ENCODE measurements at regions not wholly inside any gene's neighbourhood (a gene's known extent, or its start where the extent isn't known, plus 50 kb on each side); places are given as distances from the start of the nearest gene placed in this dataset.

DNA sequence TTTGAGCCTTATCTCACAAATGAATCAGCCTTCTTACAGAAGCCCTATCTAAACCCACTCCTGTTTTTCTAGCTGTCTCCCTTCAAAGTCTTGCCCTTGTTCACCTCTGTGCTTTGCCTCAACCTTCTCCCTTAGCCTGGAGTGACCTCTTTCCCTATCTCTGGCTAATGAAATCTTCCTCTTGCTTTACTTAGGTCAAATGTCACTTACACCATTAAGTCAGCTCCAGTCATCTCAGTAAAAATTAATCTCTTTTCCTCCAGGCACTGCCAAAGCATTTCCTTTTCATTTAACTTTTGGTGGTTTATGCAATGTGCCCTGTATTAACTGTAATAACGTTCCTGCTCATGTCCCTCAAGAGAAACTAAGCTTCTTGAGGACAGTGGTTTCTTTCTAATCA lies 596.5 kb upstream of the MIR17HG start:
- no peak overlapping the region for H2BK5ac ChIP-seq (ENCODE audit: low read depth, low read length, poor library complexity, severe bottlenecking)
- dilution Hi-C loops (cut with HindIII; ENCODE audit: low sequenced_read_pairs, unreplicated experiment), result no loop called here
- no peak for ATAC-seq (ENCODE audit: low read depth)
- WGBS, 2 experiments (ENCODE audit: extremely low coverage in 2 of 2, insufficient read length in 1 of 2), result no CpG with 5 or more reads among the region's 1 CpG
- no peaks in the 10 kb centered on the region for H4K20me1 ChIP-seq (ENCODE audit: insufficient read depth, low read length)
- ChIA-PET POLR2A (ENCODE audit: unreplicated experiment) (no interaction called here), CTCF (no interaction called here)
- in situ Hi-C loops (cut with MboI; ENCODE audit: low sequenced_read_pairs), result no loop called here
- H2BK120ac ChIP-seq (ENCODE audit: low read depth, low read length), result no peak overlapping the region
- H3K27ac ChIP-seq (ENCODE audit: insufficient read depth, low read length), result no peak overlapping the region
- H3K23ac ChIP-seq (ENCODE audit: low read depth, low read length), result no peak overlapping the region
- H3K9ac ChIP-seq (ENCODE audit: low read depth, low read length), result no peak overlapping the region
- no peak overlapping the region for H4K8ac ChIP-seq (ENCODE audit: low read depth in 2 of 2, low read length in 2 of 2)
- H2AK5ac ChIP-seq (ENCODE audit: low read depth, low read length), result no peak overlapping the region
- no peaks in the 10 kb centered on the region for H3K36me3 ChIP-seq (ENCODE audit: control insufficient read depth, insufficient read depth, low read length)
- H2BK20ac ChIP-seq (ENCODE audit: low read depth, low read length), result no peak overlapping the region
- no peak overlapping the region for H4K5ac ChIP-seq (ENCODE audit: low read depth, low read length)
- no peak overlapping the region for H3K4me2 ChIP-seq (ENCODE audit: low read depth, low read length)
- intact Hi-C loops (cut with micrococcal nuclease), result no loop called here
- TF ChIP-seq MAZ (IDR thresholded peaks at IDR 0.05; ENCODE audit: borderline replicate concordance, low read depth, low read length) (no peak), RFX5 (IDR thresholded peaks at IDR 0.05; ENCODE audit: low read depth, low read length) (no peak), USF2 (IDR thresholded peaks at IDR 0.05; ENCODE audit: low read depth, low read length) (no peak), RCOR1 (IDR thresholded peaks at IDR 0.05; ENCODE audit: insufficient replicate concordance, low read length) (no peak), RAD21 (IDR thresholded peaks at IDR 0.05; ENCODE audit: low read length) (no peak), CTCF (conservative IDR thresholded peaks at IDR 0.05; ENCODE audit: low read depth, low read length) (no peak), CHD1 (IDR thresholded peaks at IDR 0.05; ENCODE audit: low read depth, low read length) (no peak), FOS (IDR thresholded peaks at IDR 0.05; ENCODE audit: low read depth, low read length) (no peak), BHLHE40 (IDR thresholded peaks at IDR 0.05; ENCODE audit: low read depth, low read length) (no peak), MXI1 (IDR thresholded peaks at IDR 0.05; ENCODE audit: borderline replicate concordance, low read depth, low read length) (no peak), NFE2L2 (IDR thresholded peaks at IDR 0.05; ENCODE audit: low read depth, low read length) (no peak), POLR2A (IDR thresholded peaks at IDR 0.05; ENCODE audit: low read depth, low read length) (no peak), SMC3 (IDR thresholded peaks at IDR 0.05; ENCODE audit: low read depth, low read length) (no peak), MAFK (IDR thresholded peaks at IDR 0.05; ENCODE audit: low read depth, low read length) (no peak), CEBPB (IDR thresholded peaks at IDR 0.05; ENCODE audit: low read depth, low read length) (no peak)
- TF ChIP-seq, protein P1, sequence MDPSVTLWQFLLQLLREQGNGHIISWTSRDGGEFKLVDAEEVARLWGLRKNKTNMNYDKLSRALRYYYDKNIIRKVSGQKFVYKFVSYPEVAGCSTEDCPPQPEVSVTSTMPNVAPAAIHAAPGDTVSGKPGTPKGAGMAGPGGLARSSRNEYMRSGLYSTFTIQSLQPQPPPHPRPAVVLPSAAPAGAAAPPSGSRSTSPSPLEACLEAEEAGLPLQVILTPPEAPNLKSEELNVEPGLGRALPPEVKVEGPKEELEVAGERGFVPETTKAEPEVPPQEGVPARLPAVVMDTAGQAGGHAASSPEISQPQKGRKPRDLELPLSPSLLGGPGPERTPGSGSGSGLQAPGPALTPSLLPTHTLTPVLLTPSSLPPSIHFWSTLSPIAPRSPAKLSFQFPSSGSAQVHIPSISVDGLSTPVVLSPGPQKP (IDR thresholded peaks at IDR 0.05; ENCODE audit: borderline replicate concordance, low read depth, low read length), result no peak
- no peak overlapping the region for H3K4ac ChIP-seq (ENCODE audit: low read depth, low read length)
- no peaks in the 10 kb centered on the region for H3K27me3 ChIP-seq (ENCODE audit: control insufficient read depth, insufficient read depth, low read length)
- H2BK15ac ChIP-seq (ENCODE audit: low read depth, low read length), result no peak overlapping the region
- peaks cover 2% of the 10 kb centered on the region; the same call in 1 of the 2 replicates for H3K9me3 ChIP-seq (ENCODE audit: control insufficient read depth, insufficient read depth, low read length)
- no peak overlapping the region for H2AK9ac ChIP-seq (replicated peaks; ENCODE audit: low read depth, low read length, poor library complexity)
- H3K14ac ChIP-seq (replicated peaks; ENCODE audit: low read depth, low read length), result no peak overlapping the region
- no peaks in the 10 kb centered on the region for H3K4me1 ChIP-seq (ENCODE audit: control insufficient read depth, insufficient read depth, low read length)
- H2AFZ ChIP-seq (replicated peaks; ENCODE audit: low read length, poor library complexity), result no peak overlapping the region
- H3K9me1 ChIP-seq (ENCODE audit: insufficient read depth, low read length), result no peaks in the 10 kb centered on the region
- no peak for DNase-seq
- no peak overlapping the region for H3K56ac ChIP-seq (ENCODE audit: extremely low read depth, insufficient read depth, low read length)
- no peak overlapping the region for H4K91ac ChIP-seq (ENCODE audit: insufficient read depth, low read depth, low read length)
- BruUV-seq (replicated peaks), result no TSS peak
- no peak overlapping the region for H3K18ac ChIP-seq (ENCODE audit: low read depth, low read length)
- H3K4me3 ChIP-seq (ENCODE audit: insufficient read depth, low read depth, low read length), result no peak overlapping the region
- no peaks in the 10 kb centered on the region for H3K79me1 ChIP-seq (ENCODE audit: low read depth in 1 of 2, low read length in 2 of 2)

All from IMR-90 (cell line).